Trophoblast cell (in vitro differentiated cells and primary cell): ENCODE measurements at regions not wholly inside any gene's neighbourhood (a gene's known extent, or its start where the extent isn't known, plus 50 kb on each side); places are given as distances from the start of the nearest gene placed in this dataset.

Experiments
- DNase-seq, 2 donors: peaks; one replicate each; pipeline ENCODE4 v3.0.0-alpha.2; 2016
- H2AFZ ChIP-seq: 2 replicates; pipeline ENCODE4 v1.6.1; 2013; ENCODE audit warnings: low read length, moderate library complexity, mild to moderate bottlenecking; ENCODE audit not compliant: insufficient read depth, poor library complexity
- H2AK5ac ChIP-seq: 2 replicates; pipeline ENCODE4 v1.6.1; 2013; ENCODE audit warnings: mild to moderate bottlenecking, low read length
- H2BK120ac ChIP-seq: 2 replicates; pipeline ENCODE4 v1.6.1; 2013; ENCODE audit warnings: low read length, mild to moderate bottlenecking, moderate library complexity; ENCODE audit not compliant: insufficient read depth, poor library complexity
- H2BK12ac ChIP-seq: 2 replicates; pipeline ENCODE4 v1.6.1; 2013; ENCODE audit warnings: mild to moderate bottlenecking, low read length, moderate library complexity
- H2BK5ac ChIP-seq: 2 replicates; pipeline ENCODE4 v1.6.1; 2013; ENCODE audit warnings: low read length, low read depth, moderate library complexity, mild to moderate bottlenecking; ENCODE audit not compliant: poor library complexity
- H3K14ac ChIP-seq: 2 replicates; pipeline ENCODE4 v1.6.1; 2013; ENCODE audit warnings: mild to moderate bottlenecking, low read length
- H3K18ac ChIP-seq: 2 replicates; pipeline ENCODE4 v1.6.1; 2013; ENCODE audit warnings: mild to moderate bottlenecking, low read length
- H3K23ac ChIP-seq: 2 replicates; pipeline ENCODE4 v1.6.1; 2013; ENCODE audit warnings: low read length
- H3K27ac ChIP-seq: 2 replicates; pipeline ENCODE4 v1.5.1; 2013; ENCODE audit warnings: low read depth, mild to moderate bottlenecking, inconsistent platforms, low read length, moderate library complexity
- H3K27me3 ChIP-seq: 2 replicates; pipeline ENCODE4 v1.6.1; 2013; ENCODE audit warnings: inconsistent platforms, mild to moderate bottlenecking, low read length, moderate library complexity; ENCODE audit not compliant: insufficient read depth
- H3K36me3 ChIP-seq, 2 experiments: 1 replicate in 1 of 2; 2 replicates in 1 of 2; pipeline ENCODE4 v1.6.1; 2013; ENCODE audit warnings: low read length in 2 of 2, mild to moderate bottlenecking in 2 of 2, moderate library complexity in 1 of 2; ENCODE audit not compliant: insufficient read depth in 2 of 2, control insufficient read depth in 1 of 2
- H3K4ac ChIP-seq: 2 replicates; pipeline ENCODE4 v1.6.1; 2013; ENCODE audit warnings: low read depth, mild to moderate bottlenecking, low read length, moderate library complexity
- H3K4me1 ChIP-seq, 2 experiments: 1 replicate in 1 of 2; 2 replicates in 1 of 2; pipeline ENCODE4 v1.6.1; 2013; ENCODE audit warnings: low read length in 2 of 2, mild to moderate bottlenecking in 2 of 2, moderate library complexity in 1 of 2; ENCODE audit not compliant: insufficient read depth in 2 of 2, control insufficient read depth in 1 of 2
- H3K4me2 ChIP-seq: 2 replicates; pipeline ENCODE4 v1.6.1; 2013; ENCODE audit warnings: inconsistent platforms, mild to moderate bottlenecking, low read length, moderate library complexity
- H3K4me3 ChIP-seq: 2 replicates; pipeline ENCODE4 v1.5.1; 2013; ENCODE audit warnings: mild to moderate bottlenecking, low read depth, low read length, inconsistent platforms
- H3K79me1 ChIP-seq: one replicate; pipeline ENCODE4 v1.6.1; 2013; ENCODE audit warnings: low read length
- H3K79me2 ChIP-seq: 2 replicates; pipeline ENCODE4 v1.6.1; 2013; ENCODE audit warnings: low read length, mild to moderate bottlenecking; ENCODE audit not compliant: control insufficient read depth, insufficient read depth, poor library complexity
- H3K9ac ChIP-seq: 2 replicates; pipeline ENCODE4 v1.6.1; 2013; ENCODE audit warnings: mild to moderate bottlenecking, low read length
- H3K9me3 ChIP-seq: 2 replicates; pipeline ENCODE4 v1.6.1; 2013; ENCODE audit warnings: low read depth, mild to moderate bottlenecking, control low read depth, inconsistent platforms, low read length; ENCODE audit not compliant: insufficient read depth
- H4K12ac ChIP-seq: 2 replicates; pipeline ENCODE4 v1.6.1; 2013; ENCODE audit warnings: low read depth, mild to moderate bottlenecking, low read length, moderate library complexity
- H4K8ac ChIP-seq: 2 replicates; pipeline ENCODE4 v1.6.1; 2013; ENCODE audit warnings: low read depth, mild to moderate bottlenecking, low read length, moderate library complexity
- H4K91ac ChIP-seq: one replicate; pipeline ENCODE4 v1.6.1; 2013; ENCODE audit warnings: low read depth, mild to moderate bottlenecking, low read length, moderate library complexity
- WGBS: extraction: QIAGEN DNeasy Blood & Tissue Kit; methylation state at CpG from one replicate; pipeline ENCODE4 v1.1.7; 2013; ENCODE audit warnings: missing lambda C conversion rate; ENCODE audit not compliant: insufficient read length, insufficient coverage; ENCODE audit errors: extremely low coverage; 5-methylcytosine and 5-hydroxymethylcytosine counted together

DNA sequence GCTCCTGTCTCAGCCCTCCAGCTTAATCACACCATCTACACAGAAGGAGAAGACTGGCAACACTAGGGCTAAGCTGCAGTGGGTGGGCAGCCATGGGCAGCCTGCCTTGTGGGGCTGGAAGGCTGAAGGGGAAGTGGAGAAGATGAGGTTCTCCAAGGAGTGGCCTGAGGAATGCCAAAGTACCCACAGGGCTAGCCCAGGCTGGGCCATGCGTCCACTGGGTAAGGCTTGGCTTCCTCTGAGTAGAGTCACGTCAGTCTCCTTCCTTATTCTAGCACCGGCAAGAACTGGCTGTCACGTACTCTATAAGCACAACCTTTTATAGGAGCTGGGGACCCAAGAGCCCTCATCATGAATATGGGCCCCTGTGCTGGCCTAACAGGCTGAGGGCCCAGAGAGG, 110.6 kb upstream of the SIRPA start:
- H2AK5ac ChIP-seq = no peak overlapping the region
- no peak overlapping the region for H2AFZ ChIP-seq
- no peak overlapping the region for H3K4ac ChIP-seq
- no peak overlapping the region for H3K4me3 ChIP-seq
- no peaks in the 10 kb centered on the region for H3K9me3 ChIP-seq
- no peak overlapping the region for H3K23ac ChIP-seq
- no CpG with 5 or more reads among the region's 4 CpGs for WGBS
- H3K18ac ChIP-seq = no peak overlapping the region
- H3K14ac ChIP-seq = no peak overlapping the region
- H2BK12ac ChIP-seq = no peak overlapping the region
- H3K79me1 ChIP-seq = no peaks in the 10 kb centered on the region
- DNase-seq = no peak
- H4K12ac ChIP-seq = no peak overlapping the region
- H3K79me2 ChIP-seq = no peaks in the 10 kb centered on the region
- H3K4me1 ChIP-seq = no peaks in the 10 kb centered on the region
- H2BK5ac ChIP-seq = no peak overlapping the region
- H4K8ac ChIP-seq = no peak overlapping the region
- H3K36me3 ChIP-seq = no peaks in the 10 kb centered on the region
- no peak overlapping the region for H2BK120ac ChIP-seq
- H3K27ac ChIP-seq = no peak overlapping the region
- H3K27me3 ChIP-seq = no peaks in the 10 kb centered on the region
- no peak overlapping the region for H3K9ac ChIP-seq
- H3K4me2 ChIP-seq = no peak overlapping the region
- H4K91ac ChIP-seq = no peak overlapping the region

- H4K91ac ChIP-seq = no peak overlapping the region
- H2BK5ac ChIP-seq = no peak overlapping the region
- H3K18ac ChIP-seq = no peak overlapping the region
- H3K14ac ChIP-seq = no peak overlapping the region
- H3K79me1 ChIP-seq = no peaks in the 10 kb centered on the region
- no peak overlapping the region for H3K4ac ChIP-seq
- no peak overlapping the region for H3K4me2 ChIP-seq
- H2AK5ac ChIP-seq = no peak overlapping the region
- WGBS = no CpG with 5 or more reads among the region's 4 CpGs
- H3K79me2 ChIP-seq = no peaks in the 10 kb centered on the region
- H2BK120ac ChIP-seq = no peak overlapping the region
- H3K23ac ChIP-seq = no peak overlapping the region
- H3K36me3 ChIP-seq = no peaks in the 10 kb centered on the region
- H3K9ac ChIP-seq = no peak overlapping the region
- no peak overlapping the region for H2AFZ ChIP-seq
- H3K9me3 ChIP-seq = peaks cover 2% of the 10 kb centered on the region
- H4K8ac ChIP-seq = no peak overlapping the region
- no peaks in the 10 kb centered on the region for H3K27me3 ChIP-seq
- no peak overlapping the region for H3K27ac ChIP-seq
- H3K4me3 ChIP-seq = no peak overlapping the region
- H2BK12ac ChIP-seq = no peak overlapping the region
- DNase-seq = no peak
- no peaks in the 10 kb centered on the region for H3K4me1 ChIP-seq
- no peak overlapping the region for H4K12ac ChIP-seq
These were observed 112.0 kb upstream of the SIRPA start for GRCh38 chr20:1783245-1783644.

GRCh38 chr20:1782181-1782580, 113.0 kb upstream of the SIRPA start:
- no peak overlapping the region for H3K4me2 ChIP-seq
- no CpG with 5 or more reads among the region's 3 CpGs for WGBS

GRCh38 chr20:1779567-1779966, 115.6 kb upstream of the SIRPA start:
- no peak overlapping the region for H2BK120ac ChIP-seq
- H3K79me2 ChIP-seq = no peaks in the 10 kb centered on the region
- no peak overlapping the region for H3K4me3 ChIP-seq
- no CpG with 5 or more reads among the region's 5 CpGs for WGBS
- no peak overlapping the region for H4K91ac ChIP-seq
- H4K8ac ChIP-seq = no peak overlapping the region
- no peak overlapping the region for H3K27ac ChIP-seq
- no peak overlapping the region for H3K4me2 ChIP-seq
- H3K18ac ChIP-seq = no peak overlapping the region
- H2BK5ac ChIP-seq = no peak overlapping the region
- H2AFZ ChIP-seq = no peak overlapping the region
- H3K36me3 ChIP-seq = no peaks in the 10 kb centered on the region
- DNase-seq = no peak
- H3K79me1 ChIP-seq = peaks cover 2% of the 10 kb centered on the region
- H3K14ac ChIP-seq = no peak overlapping the region
- no peak overlapping the region for H3K4ac ChIP-seq
- peaks cover 4% of the 10 kb centered on the region in 2 experiments for H3K4me1 ChIP-seq
- no peak overlapping the region for H3K23ac ChIP-seq
- H2BK12ac ChIP-seq = no peak overlapping the region
- H4K12ac ChIP-seq = no peak overlapping the region
- no peak overlapping the region for H3K9ac ChIP-seq
- H2AK5ac ChIP-seq = no peak overlapping the region
- peaks cover 2% of the 10 kb centered on the region for H3K9me3 ChIP-seq
- H3K27me3 ChIP-seq = no peaks in the 10 kb centered on the region

More at GRCh38 chr20:1782181-1782580, 113.0 kb upstream of the SIRPA start:
- H4K12ac ChIP-seq = no peak overlapping the region
- no peak overlapping the region for H3K4ac ChIP-seq
- peaks cover 2% of the 10 kb centered on the region for H3K9me3 ChIP-seq
- no peak overlapping the region for H2AK5ac ChIP-seq
- no peak for DNase-seq
- H3K9ac ChIP-seq = no peak overlapping the region
- H3K4me1 ChIP-seq = no peaks in the 10 kb centered on the region
- no peaks in the 10 kb centered on the region for H3K79me2 ChIP-seq
- no peak overlapping the region for H3K14ac ChIP-seq
- H4K8ac ChIP-seq = no peak overlapping the region
- H3K36me3 ChIP-seq = no peaks in the 10 kb centered on the region
- no peak overlapping the region for H3K27ac ChIP-seq
- no peak overlapping the region for H4K91ac ChIP-seq
- H3K27me3 ChIP-seq = no peaks in the 10 kb centered on the region
- H3K18ac ChIP-seq = no peak overlapping the region
- no peak overlapping the region for H3K23ac ChIP-seq
- no peak overlapping the region for H2BK120ac ChIP-seq
- H2AFZ ChIP-seq = no peak overlapping the region
- no peaks in the 10 kb centered on the region for H3K79me1 ChIP-seq
- no peak overlapping the region for H2BK12ac ChIP-seq
- H3K4me3 ChIP-seq = no peak overlapping the region
- H2BK5ac ChIP-seq = no peak overlapping the region
